K562 (cell line): ENCODE measurements at regions not wholly inside any gene's neighbourhood (a gene's known extent, or its start where the extent isn't known, plus 50 kb on each side); places are given as distances from the start of the nearest gene placed in this dataset.
A peak's percentile ranks its signal among the peaks of the same experiment; 100 is the strongest.

Experiments
- CXXC5 ChIP-seq: fragments of 250-450 bp; sonication (Bioruptor Pico); IDR thresholded peaks from 2 replicates; pipeline ENCODE4 v1.8.0; 2022; ENCODE audit warnings: inconsistent platforms, mild to moderate bottlenecking, moderate library complexity
- HMG20B ChIP-seq: fragments of 250-450 bp; sonication (Bioruptor Pico); IDR thresholded peaks from 2 replicates; pipeline ENCODE4 v1.5.0; 2021; ENCODE audit warnings: mild to moderate bottlenecking
- HNRNPLL ChIP-seq: fragments of 200-400 bp; formaldehyde crosslinking; IDR thresholded peaks from 2 replicates; pipeline ENCODE4 v1.6.1; 2017; ENCODE audit warnings: low read length, low read depth, mild to moderate bottlenecking; ENCODE audit not compliant: poor library complexity, severe bottlenecking
- JUN ChIP-seq, 2 experiments: sonication (generic) in 1 of 2; formaldehyde crosslinking in 1 of 2; IDR thresholded peaks; 2 replicates each; pipeline versions ENCODE4 v1.6.1 to v1.8.0; 2012 to 2022; ENCODE audit warnings: borderline replicate concordance in 2 of 2, mild to moderate bottlenecking in 2 of 2, improper control_type of control experiment in 1 of 2, low read depth in 1 of 2, low read length in 1 of 2, missing genetic modification reagents in 1 of 2
- KAT7 ChIP-seq: sonication (generic); formaldehyde crosslinking; IDR thresholded peaks from 2 replicates; pipeline ENCODE4 v1.8.0; 2022; ENCODE audit warnings: missing genetic modification reagents, mild to moderate bottlenecking, borderline replicate concordance
- PHF21A ChIP-seq: fragments of 450-650 bp; IDR thresholded peaks from 2 replicates; pipeline ENCODE4 v1.6.1; 2017; ENCODE audit warnings: low read depth, borderline replicate concordance
- POLR3G ChIP-seq: IDR thresholded peaks from 2 replicates; pipeline ENCODE4 v1.6.1; 2011; ENCODE audit not compliant: insufficient read length, insufficient replicate concordance; ENCODE audit errors: extremely low read depth
- PRPF4 ChIP-seq: fragments of 200-400 bp; formaldehyde crosslinking; IDR thresholded peaks from one replicate; pipeline ENCODE4 v1.6.1; 2017; ENCODE audit warnings: low read length, low read depth, mild to moderate bottlenecking; ENCODE audit not compliant: insufficient read depth, poor library complexity, severe bottlenecking
- RBM17 ChIP-seq: fragments of 200-400 bp; formaldehyde crosslinking; IDR thresholded peaks from 2 replicates; pipeline ENCODE4 v1.6.1; 2017; ENCODE audit warnings: low read depth, mild to moderate bottlenecking, low read length, borderline replicate concordance
- TCF3 ChIP-seq: sonication (generic); formaldehyde crosslinking; IDR thresholded peaks from 2 replicates; pipeline ENCODE4 v1.4.0; 2020; ENCODE audit warnings: mild to moderate bottlenecking, missing genetic modification reagents
- TRIM28 ChIP-seq: fragments of 450-650 bp; IDR thresholded peaks from 2 replicates; pipeline ENCODE4 v1.6.1; 2017
- ZNF316 ChIP-seq: fragments of 450-650 bp; IDR thresholded peaks from 2 replicates; pipeline ENCODE4 v1.6.1; 2016
- ZNF583 ChIP-seq: fragments of 250-450 bp; sonication (Bioruptor Pico); IDR thresholded peaks from 2 replicates; pipeline ENCODE4 v1.4.0; 2020
- ZNF586 ChIP-seq: fragments of 450-650 bp; formaldehyde crosslinking; conservative IDR thresholded peaks from 2 replicates; pipeline ENCODE4 v1.4.0; 2020; ENCODE audit warnings: mild to moderate bottlenecking, moderate library complexity
- ZNF668 ChIP-seq: fragments of 250-450 bp; sonication (Bioruptor Pico); IDR thresholded peaks from 2 replicates; pipeline ENCODE4 v1.8.0; 2022; ENCODE audit warnings: mild to moderate bottlenecking, inconsistent platforms
- TF ChIP-seq, protein P1 (sequence below): fragments of 450-650 bp; formaldehyde crosslinking; IDR thresholded peaks from 2 replicates; pipeline ENCODE4 v1.4.0; 2020; ENCODE audit warnings: mild to moderate bottlenecking, mixed read lengths
- TF ChIP-seq, protein P2 (sequence below), 2 experiments: IDR thresholded peaks in 1 of 2; conservative IDR thresholded peaks in 1 of 2; 2 replicates each; pipeline ENCODE4 v1.6.1; 2016; ENCODE audit warnings: low read depth in 2 of 2, mild to moderate bottlenecking in 1 of 2, missing compliant biosample characterization in 1 of 2, missing genetic modification characterization in 1 of 2, moderate library complexity in 1 of 2
- TF ChIP-seq, protein P3 (sequence below): IDR thresholded peaks from 2 replicates; pipeline ENCODE4 v1.6.1; 2011; ENCODE audit not compliant: insufficient read length; ENCODE audit errors: extremely low read depth
- TF ChIP-seq, protein P4 (sequence below): fragments of 250-450 bp; sonication (Bioruptor Pico); IDR thresholded peaks from 2 replicates; pipeline ENCODE4 v1.5.0; 2021
- TF ChIP-seq, protein P5 (sequence below): sonication (generic); formaldehyde crosslinking; IDR thresholded peaks from 2 replicates; pipeline ENCODE4 v1.8.0; 2022; ENCODE audit warnings: missing genetic modification reagents, mild to moderate bottlenecking, borderline replicate concordance

DNA sequence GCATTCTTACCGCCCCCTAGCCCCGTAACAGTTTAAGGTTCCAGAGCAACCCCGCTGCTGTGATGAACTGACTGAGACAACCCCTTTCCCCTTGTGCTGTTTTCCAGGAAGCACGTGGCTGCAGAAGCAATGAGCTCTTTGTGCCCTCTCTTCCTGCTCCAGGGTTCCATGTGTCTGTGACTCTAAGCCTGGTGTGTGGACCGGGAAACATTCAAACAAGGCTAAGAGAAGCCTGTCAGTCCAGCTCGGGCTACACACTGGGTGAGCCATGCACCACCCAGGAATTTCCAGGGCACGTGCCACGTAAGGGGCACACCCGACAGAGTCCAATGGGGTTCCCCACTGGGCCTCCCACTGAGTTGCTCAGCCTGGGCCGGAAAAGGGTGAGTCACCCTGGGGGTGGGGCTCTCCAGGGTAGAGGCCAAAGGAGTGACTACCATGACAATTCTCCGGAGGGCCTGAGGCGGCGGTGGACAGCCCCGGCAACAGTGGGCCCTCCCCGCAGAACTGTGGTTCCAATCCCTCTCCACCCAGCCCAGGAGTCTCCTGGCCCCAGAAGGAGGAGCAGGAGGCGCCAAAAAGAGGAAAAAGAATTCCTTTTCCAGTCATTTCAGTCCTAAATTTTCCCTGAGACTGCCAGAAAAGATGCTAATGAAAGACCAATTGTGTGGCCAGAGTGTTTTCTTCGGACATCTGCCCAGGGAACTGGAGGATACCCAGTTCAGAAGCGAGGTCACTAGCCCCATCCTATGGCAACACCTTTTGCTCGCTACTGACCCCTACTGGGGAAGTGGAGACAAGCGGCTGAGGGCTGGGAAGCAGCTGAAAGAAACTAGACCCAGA is 157.8 kb upstream of the SLC1A4 start (continued):
- TF ChIP-seq TCF3 (CRISPR knock-in tag) (no peak), PHF21A (0 out of 2 replicates have a peak, but pooled peaks have one; percentile 6), HMG20B (CRISPR knock-in tag) (no peak; the same call in 1 of the 2 replicates), ZNF668 (CRISPR knock-in tag) (peak; percentile 79; the same call in 1 of the 2 replicates), RBM17 (no peak), ZNF583 (CRISPR knock-in tag) (peak; percentile 69; the same call in 1 of the 2 replicates), JUN (IDR thresholded peaks at IDR 0.05; ENCODE audit: borderline replicate concordance, low read depth, low read length) (peak; percentile 95), JUN (CRISPR knock-in tag; IDR thresholded peaks at IDR 0.05; ENCODE audit: borderline replicate concordance) (peak; percentile 91; the same call in 1 of the 2 replicates), CXXC5 (CRISPR knock-in tag) (peak; percentile 88), POLR3G (no peak), PRPF4 (no peak), HNRNPLL (peak; percentile 36), ZNF586 (CRISPR knock-in tag) (no peak), ZNF316 (peak; percentile 52; the same call in 1 of the 2 replicates), KAT7 (CRISPR knock-in tag) (no peak; the same call in 1 of the 2 replicates), TRIM28 (no peak)
- TF ChIP-seq, protein P1, sequence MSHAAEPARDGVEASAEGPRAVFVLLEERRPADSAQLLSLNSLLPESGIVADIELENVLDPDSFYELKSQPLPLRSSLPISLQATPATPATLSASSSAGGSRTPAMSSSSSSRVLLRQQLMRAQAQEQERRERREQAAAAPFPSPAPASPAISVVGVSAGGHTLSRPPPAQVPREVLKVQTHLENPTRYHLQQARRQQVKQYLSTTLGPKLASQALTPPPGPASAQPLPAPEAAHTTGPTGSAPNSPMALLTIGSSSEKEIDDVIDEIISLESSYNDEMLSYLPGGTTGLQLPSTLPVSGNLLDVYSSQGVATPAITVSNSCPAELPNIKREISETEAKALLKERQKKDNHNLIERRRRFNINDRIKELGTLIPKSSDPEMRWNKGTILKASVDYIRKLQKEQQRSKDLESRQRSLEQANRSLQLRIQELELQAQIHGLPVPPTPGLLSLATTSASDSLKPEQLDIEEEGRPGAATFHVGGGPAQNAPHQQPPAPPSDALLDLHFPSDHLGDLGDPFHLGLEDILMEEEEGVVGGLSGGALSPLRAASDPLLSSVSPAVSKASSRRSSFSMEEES (CRISPR knock-in tag), result no peak
- TF ChIP-seq, protein P2, sequence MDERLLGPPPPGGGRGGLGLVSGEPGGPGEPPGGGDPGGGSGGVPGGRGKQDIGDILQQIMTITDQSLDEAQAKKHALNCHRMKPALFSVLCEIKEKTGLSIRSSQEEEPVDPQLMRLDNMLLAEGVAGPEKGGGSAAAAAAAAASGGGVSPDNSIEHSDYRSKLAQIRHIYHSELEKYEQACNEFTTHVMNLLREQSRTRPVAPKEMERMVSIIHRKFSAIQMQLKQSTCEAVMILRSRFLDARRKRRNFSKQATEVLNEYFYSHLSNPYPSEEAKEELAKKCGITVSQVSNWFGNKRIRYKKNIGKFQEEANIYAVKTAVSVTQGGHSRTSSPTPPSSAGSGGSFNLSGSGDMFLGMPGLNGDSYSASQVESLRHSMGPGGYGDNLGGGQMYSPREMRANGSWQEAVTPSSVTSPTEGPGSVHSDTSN (CRISPR knock-in tag; IDR thresholded peaks at IDR 0.05; ENCODE audit: low read depth), result no peak
- TF ChIP-seq, protein P2 (tag; conservative IDR thresholded peaks at IDR 0.05; ENCODE audit: low read depth), result no peak
- TF ChIP-seq, protein P3, sequence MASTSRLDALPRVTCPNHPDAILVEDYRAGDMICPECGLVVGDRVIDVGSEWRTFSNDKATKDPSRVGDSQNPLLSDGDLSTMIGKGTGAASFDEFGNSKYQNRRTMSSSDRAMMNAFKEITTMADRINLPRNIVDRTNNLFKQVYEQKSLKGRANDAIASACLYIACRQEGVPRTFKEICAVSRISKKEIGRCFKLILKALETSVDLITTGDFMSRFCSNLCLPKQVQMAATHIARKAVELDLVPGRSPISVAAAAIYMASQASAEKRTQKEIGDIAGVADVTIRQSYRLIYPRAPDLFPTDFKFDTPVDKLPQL, result no peak
- TF ChIP-seq, protein P4, sequence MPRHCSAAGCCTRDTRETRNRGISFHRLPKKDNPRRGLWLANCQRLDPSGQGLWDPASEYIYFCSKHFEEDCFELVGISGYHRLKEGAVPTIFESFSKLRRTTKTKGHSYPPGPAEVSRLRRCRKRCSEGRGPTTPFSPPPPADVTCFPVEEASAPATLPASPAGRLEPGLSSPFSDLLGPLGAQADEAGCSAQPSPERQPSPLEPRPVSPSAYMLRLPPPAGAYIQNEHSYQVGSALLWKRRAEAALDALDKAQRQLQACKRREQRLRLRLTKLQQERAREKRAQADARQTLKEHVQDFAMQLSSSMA (CRISPR knock-in tag), result no peak
- TF ChIP-seq, protein P5, sequence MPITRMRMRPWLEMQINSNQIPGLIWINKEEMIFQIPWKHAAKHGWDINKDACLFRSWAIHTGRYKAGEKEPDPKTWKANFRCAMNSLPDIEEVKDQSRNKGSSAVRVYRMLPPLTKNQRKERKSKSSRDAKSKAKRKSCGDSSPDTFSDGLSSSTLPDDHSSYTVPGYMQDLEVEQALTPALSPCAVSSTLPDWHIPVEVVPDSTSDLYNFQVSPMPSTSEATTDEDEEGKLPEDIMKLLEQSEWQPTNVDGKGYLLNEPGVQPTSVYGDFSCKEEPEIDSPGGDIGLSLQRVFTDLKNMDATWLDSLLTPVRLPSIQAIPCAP (CRISPR knock-in tag), result no peak
